ENCODE measurements at regions not wholly inside any gene's neighbourhood (a gene's known extent, or its start where the extent isn't known, plus 50 kb on each side); places are given as distances from the start of the nearest gene placed in this dataset.

DNA sequence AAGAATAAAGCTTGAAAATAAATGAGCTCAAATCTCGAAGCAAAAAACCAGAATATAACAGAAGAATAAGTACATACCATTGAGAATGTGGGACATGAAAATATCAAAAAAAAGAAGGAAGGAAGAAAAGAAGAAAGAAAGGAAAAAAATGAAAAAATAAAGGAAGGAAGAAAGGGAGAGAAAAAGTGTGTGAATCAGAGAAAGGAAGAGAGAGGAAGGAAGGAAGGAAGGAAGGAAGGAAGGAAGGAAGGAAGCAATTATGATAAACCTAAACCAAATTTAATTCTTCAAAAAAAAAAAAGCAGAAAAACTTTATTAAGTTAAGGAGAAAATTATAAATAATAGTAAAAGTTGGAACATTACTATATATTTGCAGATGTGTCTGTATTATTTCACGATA, 949.8 kb downstream of the NLGN4X start:
- DNase-seq = no peak

- no peak for DNase-seq
Observed at GRCh38 chrX:5265324-5265850, 963.3 kb downstream of the NLGN4X start.

DNA sequence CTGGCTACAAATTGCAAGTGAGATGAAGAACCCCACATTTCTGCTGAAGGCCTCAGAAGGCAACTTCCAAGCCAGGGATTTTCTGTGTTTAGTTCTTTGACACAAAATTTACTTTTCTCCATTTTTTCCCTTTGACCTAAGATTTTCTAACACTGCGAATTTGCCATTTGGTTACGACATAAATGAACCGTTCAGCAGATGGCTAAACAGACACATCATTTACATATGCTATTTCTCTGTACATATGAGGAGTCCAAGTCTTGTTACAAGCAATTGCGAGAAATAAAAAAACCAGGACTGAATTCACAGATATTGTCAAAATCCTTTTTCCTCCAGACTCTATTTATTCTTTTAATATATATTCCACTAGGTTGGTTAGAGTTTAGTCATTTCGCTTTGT, 978.6 kb downstream of the NLGN4X start:
- no peak for DNase-seq

DNA sequence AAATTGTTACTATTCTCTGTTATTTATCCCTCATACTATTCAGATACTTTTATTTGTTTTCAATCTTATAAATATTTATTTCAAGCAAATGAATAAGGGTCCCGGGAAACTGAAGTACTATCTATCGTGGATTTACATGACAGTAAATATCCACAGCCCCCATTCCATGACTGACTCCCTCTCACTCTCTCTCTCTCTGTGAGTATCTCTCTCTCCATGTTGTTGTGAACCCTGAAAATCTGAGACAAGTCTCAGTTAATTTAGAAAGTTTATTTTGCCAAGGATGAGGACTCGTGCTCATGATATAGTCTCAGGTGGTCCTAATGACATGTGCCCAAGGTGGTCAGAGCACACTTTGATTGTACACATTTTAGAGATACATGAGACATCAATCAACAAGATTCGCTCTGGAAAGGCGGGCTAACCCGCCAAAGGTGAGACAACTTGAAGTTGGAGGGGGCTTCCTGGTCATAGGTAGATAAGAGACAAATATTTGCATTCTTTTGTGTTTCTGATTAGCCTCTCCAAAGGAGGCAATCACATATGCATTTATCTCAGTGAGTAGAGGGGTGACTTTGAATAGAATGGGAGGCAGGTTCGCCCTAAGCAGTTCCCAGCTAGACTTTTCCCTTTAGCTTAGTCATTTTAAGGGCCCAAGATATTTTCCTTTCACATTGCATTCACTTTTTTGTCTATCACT, 986.4 kb downstream of the NLGN4X start:
- DNase-seq = no peak

DNA sequence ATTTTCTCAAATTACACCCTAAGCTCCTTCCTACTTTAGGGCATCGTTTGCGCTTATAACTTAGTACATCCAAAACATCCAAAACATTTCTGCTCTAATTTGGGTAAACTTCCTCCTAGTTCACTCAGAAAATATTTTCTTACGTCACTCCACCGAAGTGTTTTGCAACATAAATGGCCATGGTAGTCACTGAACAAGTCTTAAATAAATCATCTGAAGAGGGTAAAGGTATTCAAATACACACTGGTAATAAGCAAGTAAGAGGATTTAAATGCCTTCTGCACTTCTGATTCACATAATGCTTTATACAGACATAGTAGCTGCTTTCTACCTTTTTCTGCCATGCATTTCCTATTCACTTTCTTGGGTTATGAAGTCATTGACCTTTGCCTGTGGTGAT, 991.9 kb downstream of the NLGN4X start:
- DNase-seq = no peak

- no peak for DNase-seq
Observed at GRCh38 chrX:5236096-5236495, 992.6 kb downstream of the NLGN4X start.

- no peak for DNase-seq
Observed at GRCh38 chrX:5233830-5234229, 994.8 kb downstream of the NLGN4X start.

DNA sequence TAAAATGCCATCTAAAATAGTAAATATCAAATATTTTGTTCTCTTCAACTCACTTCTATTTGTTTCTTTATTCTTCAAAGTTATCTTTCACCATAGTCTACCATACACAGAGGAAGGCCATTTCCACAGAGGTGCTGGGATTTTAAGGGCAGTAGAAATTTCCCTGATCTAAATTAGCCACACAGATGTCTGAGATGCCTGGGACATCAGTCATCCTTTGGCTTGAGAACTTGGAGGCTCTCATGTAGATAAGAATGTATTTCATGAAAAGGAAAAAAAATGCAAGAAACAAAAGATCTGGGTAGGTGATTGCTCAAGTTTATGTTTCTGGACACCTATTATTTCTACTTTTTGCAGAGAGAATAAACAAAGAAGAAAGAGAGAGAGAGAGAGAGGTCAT, 1008.2 kb downstream of the NLGN4X start:
- no peak for DNase-seq

GRCh38 chrX:5194806-5195205, 1033.9 kb downstream of the NLGN4X start:
- DNase-seq = no peak

DNA sequence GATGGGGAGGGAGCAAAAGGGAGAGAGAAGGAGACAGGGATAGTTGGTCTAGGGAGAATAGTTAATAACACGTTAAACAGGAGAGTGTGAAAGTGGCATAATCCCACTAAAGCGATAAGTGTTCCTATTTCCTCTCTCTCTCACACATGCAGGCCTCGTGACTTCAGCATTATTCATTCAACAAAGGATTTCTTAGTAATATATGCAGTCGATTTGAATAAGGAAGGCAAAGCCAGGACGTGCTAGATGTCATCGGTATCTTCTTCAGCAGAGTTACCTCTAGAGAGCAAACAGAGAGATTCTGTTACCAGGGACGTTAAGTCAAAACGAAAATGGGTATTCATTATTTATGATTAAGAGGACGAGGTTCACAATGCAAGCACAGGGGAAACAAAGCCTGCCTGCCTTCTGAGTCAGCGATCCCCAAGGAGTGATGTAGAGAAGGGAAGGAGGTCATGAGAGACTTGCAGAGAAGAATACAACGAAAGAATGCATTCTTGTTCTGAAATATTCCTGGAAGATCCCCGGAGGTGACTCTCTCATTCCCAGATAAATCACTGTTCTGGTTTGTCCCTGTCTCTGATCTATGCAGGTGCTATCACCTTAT, 1048.4 kb downstream of the NLGN4X start:
- no peak for DNase-seq

DNA sequence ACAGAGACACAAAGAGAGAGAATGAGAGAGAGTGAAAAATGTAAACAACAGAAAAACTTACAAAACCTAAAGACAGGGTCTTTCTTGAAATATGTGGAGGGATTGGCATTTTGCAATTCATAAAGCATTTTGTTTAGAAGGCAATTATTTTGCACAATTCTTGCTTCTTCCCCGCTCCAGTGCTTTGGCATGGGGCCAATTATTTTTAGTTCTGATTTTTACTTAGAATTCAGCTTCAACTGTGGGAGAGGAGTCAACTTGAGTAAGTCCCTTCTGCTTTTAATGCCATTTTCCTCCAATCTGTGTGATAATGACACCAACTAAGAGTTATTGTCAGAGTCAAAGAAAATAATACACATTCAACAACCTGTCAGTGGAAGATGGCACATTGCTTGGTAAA, 1051.9 kb downstream of the NLGN4X start:
- no peak for DNase-seq

DNA sequence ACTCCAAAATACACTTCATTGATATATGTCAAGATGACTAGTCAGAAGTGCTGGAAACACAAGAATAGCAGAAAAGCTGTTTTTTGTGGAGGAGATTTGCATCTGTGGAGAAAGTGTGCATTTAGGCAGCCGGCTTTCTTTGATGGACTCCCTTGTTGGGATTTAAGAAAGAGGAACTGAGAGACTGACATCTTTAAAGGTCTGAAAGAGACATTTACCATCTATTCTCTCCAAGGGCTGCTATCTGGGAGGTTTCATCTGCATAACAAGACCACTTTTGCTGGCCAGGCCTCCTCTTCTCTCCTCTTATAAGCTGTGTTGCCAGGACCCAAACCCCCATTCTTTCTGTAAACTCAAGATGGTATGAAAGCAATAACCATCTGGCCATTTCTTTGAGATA, 1065.0 kb downstream of the NLGN4X start:
- no peak for DNase-seq

GRCh38 chrX:5155301-5155700, 1073.4 kb downstream of the NLGN4X start:
- no peak for DNase-seq

- DNase-seq = no peak
Observed at GRCh38 chrX:5145957-5146356, 1082.7 kb downstream of the NLGN4X start.

- DNase-seq = no peak
Observed at GRCh38 chrX:5142644-5143043, 1086.0 kb downstream of the NLGN4X start.

DNA sequence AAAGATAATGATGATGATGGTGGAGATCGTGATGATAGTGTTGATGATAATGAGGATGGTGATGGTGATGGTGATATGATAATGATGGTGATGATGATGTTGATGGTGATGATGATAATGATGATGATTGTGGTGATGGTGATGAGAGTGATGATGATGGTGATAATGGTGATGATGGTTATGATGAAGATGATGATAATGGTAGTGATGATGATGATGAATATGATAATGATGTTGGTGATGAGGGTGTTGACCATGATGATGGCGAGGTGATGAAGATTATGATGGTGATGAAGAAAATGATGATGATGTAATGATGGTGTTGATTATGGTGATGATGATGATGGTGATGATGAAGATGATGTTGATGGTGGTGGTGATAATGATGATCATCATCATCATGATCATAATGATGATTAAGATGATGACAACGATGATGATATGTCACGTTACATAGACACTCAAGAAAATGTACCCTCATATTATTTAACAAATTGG, 1106.4 kb downstream of the NLGN4X start:
- no peak for DNase-seq

DNA sequence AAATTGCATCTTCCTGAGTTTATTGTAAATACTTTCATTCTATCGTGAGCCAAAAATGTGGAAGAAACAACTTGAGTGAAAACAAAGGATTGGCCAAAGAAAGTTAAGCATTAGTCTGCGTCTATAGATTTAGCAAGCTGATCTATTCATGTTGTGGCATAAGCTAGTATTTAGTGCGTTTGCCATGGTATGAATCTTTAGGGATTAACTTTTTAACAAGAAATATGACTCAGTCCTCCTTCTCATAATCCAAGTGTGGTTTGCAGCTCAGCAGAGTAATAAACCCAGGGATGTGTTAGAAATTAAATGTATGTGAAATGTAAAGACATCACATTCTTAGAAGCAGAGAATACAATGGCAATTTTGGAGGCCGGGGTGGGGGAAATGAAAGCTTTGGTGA, 1110.9 kb downstream of the NLGN4X start:
- no peak for DNase-seq

GRCh38 chrX:5113128-5113527, 1115.5 kb downstream of the NLGN4X start:
- DNase-seq = no peak

- DNase-seq = no peak
Observed at GRCh38 chrX:5100004-5100403, 1128.7 kb downstream of the NLGN4X start.

DNA sequence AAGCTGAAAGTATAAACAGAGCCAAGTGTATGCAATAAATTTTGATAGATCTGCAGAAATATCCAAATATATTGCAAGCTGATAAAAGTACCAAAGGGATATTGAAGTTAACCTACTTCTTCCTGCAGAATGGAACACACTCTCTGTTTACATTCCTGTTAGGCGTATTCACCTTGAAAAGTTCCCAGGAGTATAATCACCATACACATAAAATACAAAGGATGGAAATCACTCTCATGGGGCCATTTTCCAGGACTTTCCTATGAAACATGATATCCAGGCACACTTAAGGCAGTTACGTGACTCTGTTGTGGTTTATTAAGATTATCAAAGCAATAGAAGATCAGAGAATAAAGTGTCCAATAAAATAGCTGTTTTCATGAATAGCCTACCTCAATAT, 1142.3 kb downstream of the NLGN4X start:
- DNase-seq = no peak

DNA sequence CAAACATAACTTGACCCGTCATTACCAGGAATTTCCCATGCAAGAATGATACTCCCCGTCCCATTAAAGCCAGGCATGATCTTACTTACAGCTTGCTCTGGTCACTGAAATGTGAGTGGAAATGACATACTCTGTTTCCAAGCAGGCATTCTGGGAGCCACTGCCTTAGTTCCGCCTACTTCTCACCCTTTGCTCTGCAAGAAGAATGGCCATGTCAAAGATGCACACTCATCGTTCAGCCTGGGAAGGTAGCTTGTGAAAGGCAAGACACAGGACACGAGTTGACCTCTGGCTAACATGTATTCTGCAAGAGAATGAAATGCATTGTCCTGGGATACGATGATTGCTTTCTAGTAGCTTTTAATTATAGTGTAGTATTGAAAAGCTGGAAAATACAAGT, 1144.4 kb downstream of the NLGN4X start:
- no peak for DNase-seq

GRCh38 chrX:5082705-5083104, 1146.0 kb downstream of the NLGN4X start:
- DNase-seq = no peak

GRCh38 chrX:5080791-5081190, 1147.9 kb downstream of the NLGN4X start:
- DNase-seq = no peak

- no peak for DNase-seq
Observed at GRCh38 chrX:5068550-5068949, 1160.1 kb downstream of the NLGN4X start.

DNA sequence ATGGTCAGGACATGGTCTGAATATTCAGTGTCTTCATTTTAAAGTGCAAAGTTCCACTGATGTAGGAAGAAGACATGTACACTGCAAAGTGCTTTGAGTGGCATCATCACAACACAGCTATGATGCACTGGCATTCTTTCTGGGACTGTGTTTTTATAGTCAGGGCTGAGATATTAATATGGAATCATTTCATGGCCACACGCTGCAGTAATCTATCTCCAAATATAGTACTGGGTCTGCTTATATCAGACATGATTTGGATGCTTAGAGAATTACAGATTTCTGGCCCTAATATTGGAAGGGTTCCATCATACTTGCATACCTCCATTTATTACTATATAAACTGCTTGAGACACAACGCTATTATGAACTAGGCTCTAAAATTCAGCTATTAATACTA, 1170.9 kb downstream of the NLGN4X start:
- DNase-seq = no peak

Data from KG1 (cell line).